ENCODE measurements at regions not wholly inside any gene's neighbourhood (a gene's known extent, or its start where the extent isn't known, plus 50 kb on each side); places are given as distances from the start of the nearest gene placed in this dataset.

DNA sequence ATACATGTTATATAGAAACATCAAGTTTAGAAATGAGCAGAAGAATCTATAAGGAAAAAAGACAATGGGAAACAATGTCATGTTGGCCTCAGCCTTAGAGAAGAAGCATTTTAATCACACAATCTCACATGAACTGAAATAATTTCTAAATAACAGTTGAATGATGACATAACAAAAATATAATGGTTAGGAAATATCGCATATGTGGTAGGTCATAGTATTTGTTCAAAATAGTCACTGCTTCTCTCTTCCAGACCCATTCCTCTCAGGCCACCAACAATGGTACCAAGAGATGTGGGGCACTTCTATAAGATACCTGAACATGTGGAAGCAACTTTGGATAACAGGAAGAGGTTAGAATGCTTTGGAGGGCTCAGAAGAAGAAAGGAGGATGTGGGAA is 195.7 kb upstream of the PDZRN3 start:
- Histone ChIP-seq H3K27me3 (ENCODE audit: control insufficient read depth, extremely low read depth, insufficient read depth, low read length) (no peaks in the 10 kb centered on the region), H3K4me2 (ENCODE audit: control insufficient read depth, extremely low read depth, insufficient read depth, low read depth, low read length) (no peak overlapping the region), H3K9me3 (ENCODE audit: control insufficient read depth, low read depth, low read length) (no peaks in the 10 kb centered on the region), H3K4me1 (ENCODE audit: control insufficient read depth, extremely low read depth, insufficient read depth, low read length) (peaks cover 4% of the 10 kb centered on the region), H3K36me3 (ENCODE audit: control insufficient read depth in 2 of 2, extremely low read depth in 1 of 2, insufficient read depth in 2 of 2, low read length in 2 of 2) (no peaks in the 10 kb centered on the region), H2AFZ (ENCODE audit: control insufficient read depth, low read length) (no peak overlapping the region), H3K27ac (ENCODE audit: control insufficient read depth, insufficient read depth, low read length) (no peak overlapping the region), H3K9ac (ENCODE audit: control insufficient read depth, extremely low read depth, insufficient read depth, low read length) (no peak overlapping the region), H4K20me1 (ENCODE audit: control insufficient read depth, extremely low read depth, insufficient read depth, low read length) (no peaks in the 10 kb centered on the region), H3K79me2 (ENCODE audit: control insufficient read depth, insufficient read depth, low read length) (no peaks in the 10 kb centered on the region), H3K9me1 (ENCODE audit: control insufficient read depth, extremely low read depth, insufficient read depth, low read length) (no peaks in the 10 kb centered on the region), H3K4me3 (ENCODE audit: control insufficient read depth in 2 of 3, extremely low read depth in 1 of 3, insufficient read depth in 2 of 3, low read depth in 1 of 3, low read length in 3 of 3) (no peak overlapping the region)
- no peak for FAIRE-seq
- dilution Hi-C loops (cut with MboI; ENCODE audit: extremely low pct_ligation_motif_present, low sequenced_read_pairs), result no loop called here
- DNase-seq (ENCODE audit: low read depth, low spot score), result no peak
- TF ChIP-seq EZH2 (IDR thresholded peaks at IDR 0.05; ENCODE audit: low read length), result no peak
- TF ChIP-seq, protein P1, sequence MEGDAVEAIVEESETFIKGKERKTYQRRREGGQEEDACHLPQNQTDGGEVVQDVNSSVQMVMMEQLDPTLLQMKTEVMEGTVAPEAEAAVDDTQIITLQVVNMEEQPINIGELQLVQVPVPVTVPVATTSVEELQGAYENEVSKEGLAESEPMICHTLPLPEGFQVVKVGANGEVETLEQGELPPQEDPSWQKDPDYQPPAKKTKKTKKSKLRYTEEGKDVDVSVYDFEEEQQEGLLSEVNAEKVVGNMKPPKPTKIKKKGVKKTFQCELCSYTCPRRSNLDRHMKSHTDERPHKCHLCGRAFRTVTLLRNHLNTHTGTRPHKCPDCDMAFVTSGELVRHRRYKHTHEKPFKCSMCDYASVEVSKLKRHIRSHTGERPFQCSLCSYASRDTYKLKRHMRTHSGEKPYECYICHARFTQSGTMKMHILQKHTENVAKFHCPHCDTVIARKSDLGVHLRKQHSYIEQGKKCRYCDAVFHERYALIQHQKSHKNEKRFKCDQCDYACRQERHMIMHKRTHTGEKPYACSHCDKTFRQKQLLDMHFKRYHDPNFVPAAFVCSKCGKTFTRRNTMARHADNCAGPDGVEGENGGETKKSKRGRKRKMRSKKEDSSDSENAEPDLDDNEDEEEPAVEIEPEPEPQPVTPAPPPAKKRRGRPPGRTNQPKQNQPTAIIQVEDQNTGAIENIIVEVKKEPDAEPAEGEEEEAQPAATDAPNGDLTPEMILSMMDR (optimal IDR thresholded peaks at IDR 0.05 in 1 of 3, IDR thresholded peaks at IDR 0.05 in 1 of 3, conservative IDR thresholded peaks at IDR 0.05 in 1 of 3; ENCODE audit: extremely low read depth in 1 of 3, insufficient read depth in 2 of 3, low read length in 3 of 3), result no peak

DNA sequence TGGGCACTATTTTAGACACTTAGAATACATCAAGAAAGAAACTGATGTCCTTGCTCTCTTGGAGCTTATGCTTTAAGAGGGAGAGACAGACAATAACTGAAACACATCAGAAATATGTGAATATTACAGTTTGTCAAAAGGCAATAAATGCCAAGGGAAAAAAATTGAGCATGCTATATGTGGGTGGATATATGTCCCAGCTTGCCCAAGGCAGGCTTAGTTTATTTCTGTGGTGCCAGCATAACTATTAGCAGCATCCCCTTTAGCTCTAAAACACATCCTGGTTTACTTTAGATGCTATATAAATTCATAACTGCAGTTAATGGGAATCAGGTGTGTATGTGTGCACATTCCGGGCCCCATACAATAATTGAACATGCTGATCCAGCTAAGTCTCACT is 191.2 kb upstream of the PDZRN3 start:
- H3K36me3 ChIP-seq (ENCODE audit: control insufficient read depth in 2 of 2, extremely low read depth in 1 of 2, insufficient read depth in 2 of 2, low read length in 2 of 2), result no peaks in the 10 kb centered on the region
- H3K27me3 ChIP-seq (ENCODE audit: control insufficient read depth, extremely low read depth, insufficient read depth, low read length), result no peaks in the 10 kb centered on the region
- DNase-seq (ENCODE audit: low read depth, low spot score) (no peak), FAIRE-seq (no peak)
- H3K9me1 ChIP-seq (ENCODE audit: control insufficient read depth, extremely low read depth, insufficient read depth, low read length), result no peaks in the 10 kb centered on the region
- no peak overlapping the region for H2AFZ ChIP-seq (ENCODE audit: control insufficient read depth, low read length)
- TF ChIP-seq EZH2 (IDR thresholded peaks at IDR 0.05; ENCODE audit: low read length), result no peak
- TF ChIP-seq, protein P1 (optimal IDR thresholded peaks at IDR 0.05 in 1 of 3, IDR thresholded peaks at IDR 0.05 in 1 of 3, conservative IDR thresholded peaks at IDR 0.05 in 1 of 3; ENCODE audit: extremely low read depth in 1 of 3, insufficient read depth in 2 of 3, low read length in 3 of 3), result no peak
- peak overlapping the region; percentile 32 for H3K4me2 ChIP-seq (ENCODE audit: control insufficient read depth, extremely low read depth, insufficient read depth, low read depth, low read length)
- peaks cover 10% of the 10 kb centered on the region for H3K4me1 ChIP-seq (ENCODE audit: control insufficient read depth, extremely low read depth, insufficient read depth, low read length)
- no peak overlapping the region for H3K9ac ChIP-seq (ENCODE audit: control insufficient read depth, extremely low read depth, insufficient read depth, low read length)
- H3K27ac ChIP-seq (ENCODE audit: control insufficient read depth, insufficient read depth, low read length), result no peak overlapping the region
- no peaks in the 10 kb centered on the region for H3K79me2 ChIP-seq (ENCODE audit: control insufficient read depth, insufficient read depth, low read length)
- no peak overlapping the region for H3K4me3 ChIP-seq (ENCODE audit: control insufficient read depth in 2 of 3, extremely low read depth in 1 of 3, insufficient read depth in 2 of 3, low read depth in 1 of 3, low read length in 3 of 3)
- dilution Hi-C loops (cut with MboI; ENCODE audit: extremely low pct_ligation_motif_present, low sequenced_read_pairs), result no loop called here
- no peaks in the 10 kb centered on the region for H3K9me3 ChIP-seq (ENCODE audit: control insufficient read depth, low read depth, low read length)
- no peaks in the 10 kb centered on the region for H4K20me1 ChIP-seq (ENCODE audit: control insufficient read depth, extremely low read depth, insufficient read depth, low read length)
